ENCODE measurements at regions not wholly inside any gene's neighbourhood (a gene's known extent, or its start where the extent isn't known, plus 50 kb on each side); places are given as distances from the start of the nearest gene placed in this dataset.

DNA sequence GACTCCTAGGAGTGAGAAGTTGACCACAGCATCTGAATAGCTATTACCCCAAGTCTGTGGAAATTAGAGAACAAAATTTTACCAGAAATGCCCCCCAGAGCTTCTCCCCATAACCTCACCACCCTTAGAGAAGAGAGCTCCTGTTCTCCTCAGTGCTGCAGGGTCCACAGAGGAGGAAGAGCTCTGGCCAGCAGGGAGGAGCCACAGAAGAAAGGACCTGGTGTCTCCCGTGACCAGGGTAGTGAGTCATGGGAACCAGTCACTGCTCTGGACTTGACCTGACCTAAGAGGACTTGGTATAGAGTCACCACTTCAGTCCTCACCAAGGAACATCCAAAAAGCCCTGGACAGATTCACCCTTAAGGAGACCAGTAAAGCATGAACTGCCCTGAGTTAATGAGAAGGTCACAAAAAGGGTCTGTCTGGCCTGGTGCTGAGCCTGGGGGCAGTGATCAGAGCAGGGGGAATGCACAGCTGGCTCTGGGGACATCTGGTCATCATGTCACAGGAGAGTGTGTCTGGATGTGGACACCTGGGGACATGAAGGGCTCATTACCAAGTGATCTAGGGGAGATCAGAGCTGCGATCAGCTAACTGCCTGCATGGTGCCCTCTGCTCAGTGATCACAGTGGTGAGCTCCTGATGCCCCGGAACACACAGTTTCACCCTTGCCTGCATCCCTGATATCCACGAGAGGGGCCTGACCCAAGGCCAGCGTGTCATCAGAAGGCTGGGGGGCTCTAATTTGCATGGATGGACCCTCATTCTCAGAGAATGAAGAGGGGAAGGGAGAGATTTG is 103.3 kb upstream of the TOP3B start:
- H2BK5ac ChIP-seq (ENCODE audit: low read depth, low read length): no peak overlapping the region
- H2BK20ac ChIP-seq (ENCODE audit: low read length): no peak overlapping the region
- no peak overlapping the region for H2AK5ac ChIP-seq (ENCODE audit: low read depth, low read length)
- no peak overlapping the region for H3K9ac ChIP-seq (replicated peaks in 1 of 4; ENCODE audit: extremely low read depth in 1 of 4, low read depth in 3 of 4, low read length in 3 of 4)
- no peak overlapping the region for H2BK12ac ChIP-seq (ENCODE audit: low read depth, low read length)
- H3K56ac ChIP-seq (replicated peaks; ENCODE audit: insufficient read length, low read depth, low read length): no peak overlapping the region
- no peak overlapping the region for H3K27ac ChIP-seq (ENCODE audit: low read depth, low read length)
- H3K27me3 ChIP-seq (replicated peaks in 1 of 4; ENCODE audit: control insufficient read depth in 3 of 4, extremely low read depth in 1 of 4, insufficient read depth in 3 of 4, low read length in 3 of 4): peaks cover 71 to 100% (median 97%) of the 10 kb centered on the region in 4 experiments
- peaks cover 0 to 8% of the 10 kb centered on the region in 2 experiments for H4K20me1 ChIP-seq (replicated peaks in 1 of 2; ENCODE audit: control insufficient read depth in 1 of 2, insufficient read depth in 2 of 2, low read length in 2 of 2)
- no peak for FAIRE-seq
- no peaks in the 10 kb centered on the region for H3K9me3 ChIP-seq (ENCODE audit: insufficient read depth in 2 of 2, low read depth in 1 of 2, low read length in 1 of 2)
- H4K91ac ChIP-seq (replicated peaks; ENCODE audit: insufficient read length, low read length): no peak overlapping the region
- no peak for DNase-seq (ENCODE audit: low read depth in 1 of 2, low spot score in 2 of 2)
- ChIA-PET POLR2A (ENCODE audit: partially characterized antibody) (no interaction called here), CTCF (ENCODE audit: partially characterized antibody) (interaction anchor here (0.7 to 2.6 kb wide), 9 partner anchors 12 to 98 kb away, joined by 3 to 7 read pairs (median 4); no protein-coding TSS in a partner anchor)
- TF ChIP-seq TAF7 (optimal IDR thresholded peaks at IDR 0.05; ENCODE audit: borderline replicate concordance, low read depth, low read length) (no peak), POLR2AphosphoS5 (IDR thresholded peaks at IDR 0.05; ENCODE audit: low read depth, low read length) (no peak), JUN (IDR thresholded peaks at IDR 0.05; ENCODE audit: low read depth, low read length) (no peak), PHF8 (conservative IDR thresholded peaks at IDR 0.05; ENCODE audit: low read depth, low read length) (no peak)
- H2AFZ ChIP-seq (ENCODE audit: low read length): no peak overlapping the region
- no peaks in the 10 kb centered on the region for H3K23me2 ChIP-seq (ENCODE audit: low read depth, low read length)
- H3K23ac ChIP-seq (ENCODE audit: insufficient read length): no peak overlapping the region
- no peaks in the 10 kb centered on the region for H3K36me3 ChIP-seq (ENCODE audit: control insufficient read depth in 2 of 4, insufficient read depth in 4 of 4, low read length in 3 of 4)
- H3K4me3 ChIP-seq (ENCODE audit: extremely low read depth in 1 of 4, insufficient read depth in 2 of 4, low read depth in 3 of 4, low read length in 4 of 4): no peak overlapping the region
- H3K4me1 ChIP-seq (replicated peaks in 1 of 4; ENCODE audit: control insufficient read depth in 3 of 4, insufficient read depth in 4 of 4, low read length in 3 of 4): no peaks in the 10 kb centered on the region
- H3K4me2 ChIP-seq (ENCODE audit: insufficient read depth in 1 of 2, low read depth in 2 of 2, low read length in 2 of 2): no peak overlapping the region
- no peak overlapping the region for H3K4ac ChIP-seq (replicated peaks; ENCODE audit: insufficient read length, low read depth, low read length)
- no peak overlapping the region for H2BK120ac ChIP-seq (replicated peaks; ENCODE audit: low read depth, low read length)
- H2BK15ac ChIP-seq (ENCODE audit: low read length): no peak overlapping the region
- H3K14ac ChIP-seq (ENCODE audit: insufficient read length): no peak overlapping the region
- H3K79me1 ChIP-seq (ENCODE audit: low read depth, low read length): no peaks in the 10 kb centered on the region
- no peak overlapping the region for H3K18ac ChIP-seq (ENCODE audit: extremely low read depth, low read length)
- 65% methylated on average over 4 of the region's 5 CpGs; no CpG with 5 or more reads in 1 of the 2 experiments for WGBS, 2 experiments (ENCODE audit: extremely low coverage in 1 of 2, insufficient coverage in 1 of 2, insufficient read length in 1 of 2, insufficient replicate concordance in 2 of 2, low coverage in 1 of 2, low lambda C conversion rate in 2 of 2, missing lambda C conversion rate in 1 of 2)
- no peak overlapping the region; the same call in 1 of the 2 replicates for H4K8ac ChIP-seq (ENCODE audit: extremely low read depth, insufficient read depth, low read length)
- no peaks in the 10 kb centered on the region for H3K79me2 ChIP-seq (ENCODE audit: control insufficient read depth in 1 of 2, insufficient read depth in 2 of 2, low read length in 2 of 2)
- H4K5ac ChIP-seq (ENCODE audit: insufficient read length, low read depth, low read length): no peak overlapping the region
